A549 (cell line): ENCODE measurements at regions not wholly inside any gene's neighbourhood (a gene's known extent, or its start where the extent isn't known, plus 50 kb on each side); places are given as distances from the start of the nearest gene placed in this dataset.

Experiments
- ATOH8 ChIP-seq: fragments of 250-450 bp; sonication (Bioruptor Pico); IDR thresholded peaks from 2 replicates; pipeline ENCODE4 v1.5.0; 2020; ENCODE audit warnings: low read depth, mild to moderate bottlenecking, moderate library complexity
- BCL3 ChIP-seq: fragments of >200 bp; sonication (Bioruptor Twin); formaldehyde crosslinking; IDR thresholded peaks from 3 replicates; pipeline ENCODE4 v1.6.1; 2016
- CHD2 ChIP-seq: fragments of 150-350 bp; IDR thresholded peaks from 2 replicates; pipeline ENCODE4 v1.6.1; 2014; ENCODE audit warnings: low read length; ENCODE audit not compliant: partially characterized antibody
- EP300 ChIP-seq, 2 experiments: fragments of >200 bp; sonication (Bioruptor Twin); formaldehyde crosslinking; IDR thresholded peaks; 2 replicates in 1 of 2; 3 replicates in 1 of 2; pipeline ENCODE4 v1.6.1; 2016 to 2017
- KDM1A ChIP-seq: fragments of 200-600 bp; sonication (generic); IDR thresholded peaks from 2 replicates; pipeline ENCODE4 v1.6.1; 2016; ENCODE audit warnings: low read depth, mild to moderate bottlenecking
- PHF8 ChIP-seq: fragments of 200-600 bp; sonication (generic); IDR thresholded peaks from 2 replicates; pipeline ENCODE4 v1.6.1; 2016; ENCODE audit warnings: low read depth, mild to moderate bottlenecking, antibody characterized with exemption, moderate library complexity, borderline replicate concordance
- RAD21 ChIP-seq, 2 experiments: fragments of >200 bp in 1 of 2; sonication (Bioruptor Twin) in 1 of 2; formaldehyde crosslinking in 1 of 2; IDR thresholded peaks in 1 of 2; conservative IDR thresholded peaks in 1 of 2; 2 replicates in 1 of 2; 3 replicates in 1 of 2; pipeline ENCODE4 v1.6.1; 2012 to 2018; ENCODE audit warnings: inconsistent platforms in 1 of 2

GRCh38 chr12:90188857-90189256 is 480.2 kb upstream of the ATP2B1 start:
- TF ChIP-seq RAD21 (conservative IDR thresholded peaks at IDR 0.05 in 1 of 2, IDR thresholded peaks at IDR 0.05 in 1 of 2) (no peak), CHD2 (no peak), EP300 (IDR thresholded peaks at IDR 0.05) (no peak), ATOH8 (CRISPR knock-in tag) (no peak), BCL3 (no peak), PHF8 (no peak), KDM1A (no peak)
